Ovary (tissue), 7 donors: ENCODE measurements at regions not wholly inside any gene's neighbourhood (a gene's known extent, or its start where the extent isn't known, plus 50 kb on each side); places are given as distances from the start of the nearest gene placed in this dataset.

ENCODE experiments used
- DNase-seq, 5 donors: peaks; one replicate each; pipeline ENCODE4 v3.0.0-alpha.2; 2019 to 2020
- H3K27ac ChIP-seq, 2 donors: fragments of 200-600 bp; one replicate each; pipeline versions ENCODE4 v1.5.1 to v1.8.0; 2019 to 2022
- H3K27me3 ChIP-seq: fragments of 200-600 bp; one replicate; pipeline ENCODE4 v1.8.0; 2022
- H3K36me3 ChIP-seq: fragments of 200-600 bp; sonication (generic); one replicate; pipeline ENCODE4 v1.5.1; 2019
- H3K4me1 ChIP-seq: one replicate; pipeline ENCODE4 v1.8.1; 2013; ENCODE audit warnings: mild to moderate bottlenecking, moderate library complexity; ENCODE audit not compliant: insufficient read depth
- H3K4me3 ChIP-seq: fragments of 200-600 bp; sonication (generic); one replicate; pipeline ENCODE4 v1.5.1; 2017
- H3K9me3 ChIP-seq, 2 donors: fragments of 200-600 bp in 1 of 2; sonication (generic) in 1 of 2; one replicate each; pipeline versions ENCODE4 v1.5.1 to v1.8.1; 2013 to 2019; ENCODE audit warnings: mild to moderate bottlenecking in 1 of 2, moderate library complexity in 1 of 2
- CTCF ChIP-seq, 3 donors: fragments of 450-650 bp in 2 of 3; fragments of 200-600 bp in 1 of 3; IDR thresholded peaks; one replicate each; pipeline versions ENCODE4 v1.5.1 to v1.8.0; 2016 to 2022; ENCODE audit warnings: antibody characterized with exemption in 3 of 3, mild to moderate bottlenecking in 1 of 3
- EP300 ChIP-seq: sonication (generic); formaldehyde crosslinking; IDR thresholded peaks from one replicate; pipeline ENCODE4 v1.6.1; 2017; ENCODE audit warnings: antibody characterized with exemption
- POLR2A ChIP-seq: fragments of 450-650 bp; IDR thresholded peaks from one replicate; pipeline ENCODE4 v1.6.1; 2017; ENCODE audit warnings: antibody characterized with exemption, mild to moderate bottlenecking, moderate library complexity
- WGBS, 3 donors: extraction: QIAGEN DNeasy Blood & Tissue Kit in 1 of 3; methylation state at CpG; one replicate each; pipeline versions ENCODE4 v1.1.5 to v1.1.7; 2013 to 2017; 5-methylcytosine and 5-hydroxymethylcytosine counted together
- intact Hi-C, 4 donors: fragments of 100-400 bp; cut with DNase I; formaldehyde crosslinking; loops; one replicate each; pipeline versions ENCODE4 v1.11.0 to v1.15.1; 2022 to 2023
- donor health status: DM: no; HTN: no; CAD: no; lungs with moderate emphysema.
- donor health status: DM: no; HTN: no; CAD: no.
- donor health status: Bipolar disorder and iron deficiency.
- donor health status: DM: no; HTN: no; CAD: no.
- donor health status: DM: yes; HTN: yes; CAD: no.

- no peak for DNase-seq
- TF ChIP-seq CTCF (IDR thresholded peaks at IDR 0.05) (no peak), EP300 (no peak), POLR2A (no peak)
- no peak overlapping the region for H3K4me3 ChIP-seq
- no peaks in the 10 kb centered on the region for H3K9me3 ChIP-seq
- H3K27me3 ChIP-seq, result no peaks in the 10 kb centered on the region
- H3K36me3 ChIP-seq, result no peaks in the 10 kb centered on the region
- WGBS, 3 donors, result 69 to 78% (median 72%) methylated on average over 12 to 14 of the region's 14 CpGs
- no peaks in the 10 kb centered on the region for H3K4me1 ChIP-seq
- intact Hi-C loops, result no loop called here
- H3K27ac ChIP-seq, result no peak overlapping the region
Observed at GRCh38 chr1:47694011-47694890, 256.4 kb downstream of the FOXD2 start.

- WGBS, 3 donors, result 79 to 96% (median 90%) methylated on average over 1 of the region's 1 CpG
- Histone ChIP-seq H3K36me3 (no peaks in the 10 kb centered on the region), H3K4me1 (no peaks in the 10 kb centered on the region), H3K27me3 (no peaks in the 10 kb centered on the region), H3K4me3 (no peak overlapping the region), H3K27ac (no peak overlapping the region), H3K9me3 (no peaks in the 10 kb centered on the region)
- intact Hi-C loops, result no loop called here
- TF ChIP-seq CTCF (IDR thresholded peaks at IDR 0.05) (no peak), EP300 (no peak), POLR2A (no peak)
- no peak for DNase-seq
Observed at GRCh38 chr1:47696404-47696736, 258.5 kb downstream of the FOXD2 start.

GRCh38 chr1:47696737-47697441 lies 259.0 kb downstream of the FOXD2 start:
- Histone ChIP-seq H3K9me3 (no peaks in the 10 kb centered on the region), H3K36me3 (no peaks in the 10 kb centered on the region), H3K27ac (no peak overlapping the region), H3K4me3 (no peak overlapping the region), H3K4me1 (no peaks in the 10 kb centered on the region), H3K27me3 (no peaks in the 10 kb centered on the region)
- no peak for DNase-seq
- intact Hi-C loops, result no loop called here
- WGBS, 3 donors, result 84 to 92% (median 86%) methylated on average over 6 of the region's 6 CpGs
- TF ChIP-seq POLR2A, result no peak
- no peak for TF ChIP-seq EP300
- TF ChIP-seq CTCF (IDR thresholded peaks at IDR 0.05), result no peak

GRCh38 chr1:47697616-47698335 lies 259.9 kb downstream of the FOXD2 start:
- H3K4me1 ChIP-seq, result no peaks in the 10 kb centered on the region
- H3K4me3 ChIP-seq, result no peak overlapping the region
- no peaks in the 10 kb centered on the region for H3K27me3 ChIP-seq
- 78 to 87% (median 85%) methylated on average over 7 of the region's 7 CpGs for WGBS, 3 donors
- H3K27ac ChIP-seq, result no peak overlapping the region
- H3K36me3 ChIP-seq, result no peaks in the 10 kb centered on the region
- DNase-seq, result no peak
- TF ChIP-seq CTCF (IDR thresholded peaks at IDR 0.05), result no peak
- TF ChIP-seq POLR2A, result no peak
- no peak for TF ChIP-seq EP300
- intact Hi-C loops, result no loop called here
- no peaks in the 10 kb centered on the region for H3K9me3 ChIP-seq
